Panc1 (cell line): ENCODE measurements at regions not wholly inside any gene's neighbourhood (a gene's known extent, or its start where the extent isn't known, plus 50 kb on each side); places are given as distances from the start of the nearest gene placed in this dataset.

Source experiments
- ATAC-seq: fragments of 200-7000 bp; cut with Tn5 transposase; 2 replicates; pipeline ENCODE4 v1.9.1; 2020; ENCODE audit warnings: mild to moderate bottlenecking, moderate library complexity
- BruUV-seq: library from RNA; stranded (reverse); fragments of 400-500 nt; replicated peaks from 2 replicates; lab custom pipeline; 2021; lab: Mats Ljungman, UMichigan
- CTCF ChIA-PET: fragments of 300-600 bp; sonication (Branson Sonifier 250); formaldehyde crosslinking; loops from one replicate; lab custom pipeline; 2022; ENCODE audit warnings: antibody characterized with exemption; lab: Charles Lee
- POLR2A ChIA-PET: fragments of 300-600 bp; sonication (Branson Sonifier 250); formaldehyde crosslinking; loops from one replicate; lab custom pipeline; 2022; ENCODE audit warnings: antibody characterized with exemption; lab: Charles Lee
- DNase-seq: peaks from one replicate; pipeline ENCODE4 v3.0.0-alpha.2; 2010; ENCODE audit warnings: low read depth, low spot score
- H3K27ac ChIP-seq: 2 replicates; pipeline ENCODE4 v1.5.1; 2011; ENCODE audit warnings: mild to moderate bottlenecking, low read length, inconsistent platforms
- H3K27me3 ChIP-seq: fragments of 200-500 bp; sonication (Bioruptor generic); 2 replicates; pipeline ENCODE4 v1.6.0; 2014; ENCODE audit warnings: low read length, inconsistent platforms; ENCODE audit not compliant: control insufficient read depth, insufficient read depth
- H3K36me3 ChIP-seq: fragments of 200-500 bp; sonication (Bioruptor generic); 2 replicates; pipeline ENCODE4 v1.5.1; 2014; ENCODE audit warnings: inconsistent platforms, mild to moderate bottlenecking, low read length, moderate library complexity; ENCODE audit not compliant: control insufficient read depth, insufficient read depth
- H3K4me1 ChIP-seq: 2 replicates; pipeline ENCODE4 v1.5.1; 2011; ENCODE audit warnings: inconsistent platforms, mild to moderate bottlenecking, low read length, moderate library complexity; ENCODE audit not compliant: control insufficient read depth, insufficient read depth
- H3K4me3 ChIP-seq, 2 experiments: 2 replicates each; pipeline ENCODE4 v1.5.1; 2011 to 2012; ENCODE audit warnings: low read depth in 2 of 2, low read length in 2 of 2, mild to moderate bottlenecking in 2 of 2, inconsistent platforms in 1 of 2, moderate library complexity in 1 of 2
- H3K9me3 ChIP-seq: fragments of 200-500 bp; sonication (Bioruptor generic); 2 replicates; pipeline ENCODE4 v1.5.1; 2014; ENCODE audit warnings: low read depth, mild to moderate bottlenecking, inconsistent platforms, low read length, moderate library complexity; ENCODE audit not compliant: control insufficient read depth, insufficient read depth
- CTCF ChIP-seq: fragments of 450-650 bp; IDR thresholded peaks from 2 replicates; pipeline ENCODE4 v1.5.1; 2017; ENCODE audit warnings: mild to moderate bottlenecking
- POLR2AphosphoS5 ChIP-seq: IDR thresholded peaks from 2 replicates; pipeline ENCODE4 v1.6.1; 2012; ENCODE audit warnings: mild to moderate bottlenecking, low read depth, low read length, moderate library complexity
- REST ChIP-seq, 2 experiments: IDR thresholded peaks; 2 replicates each; pipeline ENCODE4 v1.6.1; 2011 to 2012; ENCODE audit warnings: low read depth in 2 of 2, control low read depth in 1 of 2, low read length in 1 of 2, mild to moderate bottlenecking in 1 of 2, moderate library complexity in 1 of 2; ENCODE audit not compliant: insufficient read depth in 1 of 2
- SIN3A ChIP-seq: IDR thresholded peaks from 2 replicates; pipeline ENCODE4 v1.6.1; 2012; ENCODE audit warnings: low read depth, mild to moderate bottlenecking, low read length, moderate library complexity, borderline replicate concordance; ENCODE audit not compliant: insufficient read depth
- TCF7L2 ChIP-seq: IDR thresholded peaks from 2 replicates; pipeline ENCODE4 v1.6.1; 2011; ENCODE audit warnings: mild to moderate bottlenecking, low read depth, low read length, inconsistent platforms
- in situ Hi-C: cut with HindIII; loops from 2 replicates; pipeline ENCODE4 v1.10.0; 2016; ENCODE audit warnings: low sequenced_read_pairs, low pct_unique_long_range_greater_than_20kb
- intact Hi-C: fragments of 100-400 bp; cut with micrococcal nuclease; formaldehyde crosslinking; loops from one replicate; pipeline ENCODE4 v1.10.0; 2022; ENCODE audit not compliant: unreplicated experiment

GRCh38 chr17:65368341-65368740 lies 193.1 kb downstream of the AXIN2 start:
- POLR2A ChIA-PET, result no interaction called here
- BruUV-seq, result no TSS peak
- CTCF ChIA-PET, result no interaction called here
- ATAC-seq (no peak), DNase-seq (no peak)
- H3K36me3 ChIP-seq, result no peaks in the 10 kb centered on the region
- no peaks in the 10 kb centered on the region for H3K9me3 ChIP-seq
- intact Hi-C loops, result no loop called here
- no peak overlapping the region for H3K27ac ChIP-seq
- in situ Hi-C loops, result no loop called here
- no peak for TF ChIP-seq CTCF
- TF ChIP-seq TCF7L2, result no peak
- TF ChIP-seq POLR2AphosphoS5, result no peak
- no peak for TF ChIP-seq REST (IDR thresholded peaks at IDR 0.05; ENCODE audit: insufficient read depth in 1 of 2, low read depth in 2 of 2, low read length in 1 of 2)
- TF ChIP-seq SIN3A, result no peak
- no peaks in the 10 kb centered on the region for H3K4me1 ChIP-seq
- no peak overlapping the region for H3K4me3 ChIP-seq
- H3K27me3 ChIP-seq, result no peaks in the 10 kb centered on the region

- ChIA-PET POLR2A (no interaction called here), CTCF (no interaction called here)
- no peaks in the 10 kb centered on the region for H3K27me3 ChIP-seq
- no peak overlapping the region for H3K27ac ChIP-seq
- DNase-seq (no peak), ATAC-seq (no peak)
- intact Hi-C loops, result no loop called here
- no peaks in the 10 kb centered on the region for H3K4me1 ChIP-seq
- no peaks in the 10 kb centered on the region for H3K36me3 ChIP-seq
- TF ChIP-seq POLR2AphosphoS5 (no peak), CTCF (no peak), TCF7L2 (no peak), REST (IDR thresholded peaks at IDR 0.05; ENCODE audit: insufficient read depth in 1 of 2, low read depth in 2 of 2, low read length in 1 of 2) (no peak), SIN3A (no peak)
- BruUV-seq, result no TSS peak
- no peak overlapping the region for H3K4me3 ChIP-seq
- in situ Hi-C loops, result no loop called here
- no peaks in the 10 kb centered on the region for H3K9me3 ChIP-seq
Observed at GRCh38 chr17:65366102-65366844, 195.2 kb downstream of the AXIN2 start.
